Ishikawa (cell line): ENCODE measurements at regions not wholly inside any gene's neighbourhood (a gene's known extent, or its start where the extent isn't known, plus 50 kb on each side); places are given as distances from the start of the nearest gene placed in this dataset.

Experiments used
- CEBPB ChIP-seq: IDR thresholded peaks from 2 replicates; pipeline ENCODE4 v1.6.1; 2012
- EGR1 ChIP-seq: IDR thresholded peaks from 2 replicates; pipeline ENCODE4 v1.6.1; 2012
- EP300 ChIP-seq: IDR thresholded peaks from 2 replicates; pipeline ENCODE4 v1.6.1; 2012; ENCODE audit warnings: borderline replicate concordance
- MAX ChIP-seq: IDR thresholded peaks from 2 replicates; pipeline ENCODE4 v1.6.1; 2012
- RAD21 ChIP-seq: IDR thresholded peaks from 2 replicates; pipeline ENCODE4 v1.6.1; 2012; ENCODE audit warnings: low read depth
- REST ChIP-seq: IDR thresholded peaks from 2 replicates; pipeline ENCODE4 v1.6.1; 2012; ENCODE audit warnings: low read depth, mild to moderate bottlenecking
- TAF1 ChIP-seq: IDR thresholded peaks from 2 replicates; pipeline ENCODE4 v1.6.1; 2012; ENCODE audit warnings: low read depth, mild to moderate bottlenecking
- TEAD4 ChIP-seq: IDR thresholded peaks from 2 replicates; pipeline ENCODE4 v1.6.1; 2012
- USF1 ChIP-seq: IDR thresholded peaks from 2 replicates; pipeline ENCODE4 v1.6.1; 2012
- YY1 ChIP-seq: IDR thresholded peaks from 2 replicates; pipeline ENCODE4 v1.6.1; 2012; ENCODE audit warnings: low read depth

GRCh38 chr2:58291726-58292438 is 50.8 kb upstream of the FANCL start:
- TF ChIP-seq REST = no peak
- TF ChIP-seq EGR1 = no peak
- no peak for TF ChIP-seq CEBPB
- no peak for TF ChIP-seq USF1
- TF ChIP-seq YY1 = no peak
- no peak for TF ChIP-seq TAF1
- TF ChIP-seq MAX = no peak
- TF ChIP-seq EP300 = no peak
- TF ChIP-seq TEAD4 = no peak
- no peak for TF ChIP-seq RAD21
